H1 (cell line): ENCODE measurements at regions not wholly inside any gene's neighbourhood (a gene's known extent, or its start where the extent isn't known, plus 50 kb on each side); places are given as distances from the start of the nearest gene placed in this dataset.

Source experiments
- CTBP2 ChIP-seq: IDR thresholded peaks from 2 replicates; pipeline ENCODE4 v1.7.0; 2011; ENCODE audit warnings: borderline replicate concordance, mild to moderate bottlenecking, moderate library complexity, mixed read lengths, low read length; ENCODE audit not compliant: insufficient read depth, insufficient read length
- HDAC6 ChIP-seq: IDR thresholded peaks from one replicate; pipeline ENCODE4 v1.7.1; 2012; ENCODE audit warnings: low read depth, mild to moderate bottlenecking, inconsistent platforms, low read length, moderate library complexity
- PHF8 ChIP-seq: fragments of 200-600 bp; sonication (generic); conservative IDR thresholded peaks from 2 replicates; pipeline ENCODE4 v1.7.1; 2012; ENCODE audit warnings: low read depth, mild to moderate bottlenecking, inconsistent platforms, low read length, moderate library complexity
- POU5F1 ChIP-seq: IDR thresholded peaks from 2 replicates; pipeline ENCODE4 v1.6.1; 2011; ENCODE audit warnings: low read depth, mild to moderate bottlenecking, low read length, moderate library complexity
- SIRT6 ChIP-seq: IDR thresholded peaks from one replicate; pipeline ENCODE4 v1.7.1; 2012; ENCODE audit warnings: low read length, inconsistent platforms
- SIX5 ChIP-seq: IDR thresholded peaks from 2 replicates; pipeline ENCODE4 v1.6.1; 2011; ENCODE audit warnings: mild to moderate bottlenecking, low read depth, low read length
- SP2 ChIP-seq: IDR thresholded peaks from 2 replicates; pipeline ENCODE4 v1.6.1; 2012; ENCODE audit warnings: mild to moderate bottlenecking, low read length, inconsistent platforms
- TCF12 ChIP-seq: IDR thresholded peaks from 2 replicates; pipeline ENCODE4 v1.6.1; 2011; ENCODE audit warnings: low read depth, mild to moderate bottlenecking, low read length
- TF ChIP-seq, protein P1 (sequence below): fragments of 300-600 bp; sonication (generic); IDR thresholded peaks from 2 replicates; pipeline ENCODE4 v1.7.1; 2012; ENCODE audit warnings: low read length, moderate library complexity, mild to moderate bottlenecking, inconsistent platforms; ENCODE audit not compliant: insufficient replicate concordance

DNA sequence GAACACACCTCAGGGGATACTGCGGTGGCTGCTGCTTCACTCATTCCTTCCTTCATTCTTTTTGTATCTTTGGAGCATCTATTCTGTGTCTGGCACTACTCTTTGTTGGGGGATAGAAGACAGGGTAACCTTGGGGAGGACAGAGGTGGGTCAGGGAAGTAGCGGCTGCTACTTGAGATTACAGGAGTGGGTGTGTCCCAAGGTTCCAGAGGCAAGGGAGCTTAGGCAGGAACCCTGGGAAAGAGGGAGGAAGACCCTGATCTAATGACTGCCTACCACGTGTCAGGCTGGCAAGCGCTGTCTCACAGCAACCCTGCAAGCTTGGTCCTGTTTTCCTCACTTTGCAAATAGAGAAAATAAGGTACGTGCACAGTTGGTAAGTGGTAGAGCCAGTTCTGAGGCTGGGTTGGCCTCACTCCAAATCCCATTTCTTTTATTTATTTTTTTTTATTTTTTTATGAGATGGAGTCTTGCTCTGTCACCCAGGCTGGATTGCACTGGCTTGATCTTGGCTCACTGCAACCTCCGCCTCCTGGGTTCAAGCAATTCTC, 985.9 kb upstream of the ZNF722 start (continued):
- TF ChIP-seq, protein P1, sequence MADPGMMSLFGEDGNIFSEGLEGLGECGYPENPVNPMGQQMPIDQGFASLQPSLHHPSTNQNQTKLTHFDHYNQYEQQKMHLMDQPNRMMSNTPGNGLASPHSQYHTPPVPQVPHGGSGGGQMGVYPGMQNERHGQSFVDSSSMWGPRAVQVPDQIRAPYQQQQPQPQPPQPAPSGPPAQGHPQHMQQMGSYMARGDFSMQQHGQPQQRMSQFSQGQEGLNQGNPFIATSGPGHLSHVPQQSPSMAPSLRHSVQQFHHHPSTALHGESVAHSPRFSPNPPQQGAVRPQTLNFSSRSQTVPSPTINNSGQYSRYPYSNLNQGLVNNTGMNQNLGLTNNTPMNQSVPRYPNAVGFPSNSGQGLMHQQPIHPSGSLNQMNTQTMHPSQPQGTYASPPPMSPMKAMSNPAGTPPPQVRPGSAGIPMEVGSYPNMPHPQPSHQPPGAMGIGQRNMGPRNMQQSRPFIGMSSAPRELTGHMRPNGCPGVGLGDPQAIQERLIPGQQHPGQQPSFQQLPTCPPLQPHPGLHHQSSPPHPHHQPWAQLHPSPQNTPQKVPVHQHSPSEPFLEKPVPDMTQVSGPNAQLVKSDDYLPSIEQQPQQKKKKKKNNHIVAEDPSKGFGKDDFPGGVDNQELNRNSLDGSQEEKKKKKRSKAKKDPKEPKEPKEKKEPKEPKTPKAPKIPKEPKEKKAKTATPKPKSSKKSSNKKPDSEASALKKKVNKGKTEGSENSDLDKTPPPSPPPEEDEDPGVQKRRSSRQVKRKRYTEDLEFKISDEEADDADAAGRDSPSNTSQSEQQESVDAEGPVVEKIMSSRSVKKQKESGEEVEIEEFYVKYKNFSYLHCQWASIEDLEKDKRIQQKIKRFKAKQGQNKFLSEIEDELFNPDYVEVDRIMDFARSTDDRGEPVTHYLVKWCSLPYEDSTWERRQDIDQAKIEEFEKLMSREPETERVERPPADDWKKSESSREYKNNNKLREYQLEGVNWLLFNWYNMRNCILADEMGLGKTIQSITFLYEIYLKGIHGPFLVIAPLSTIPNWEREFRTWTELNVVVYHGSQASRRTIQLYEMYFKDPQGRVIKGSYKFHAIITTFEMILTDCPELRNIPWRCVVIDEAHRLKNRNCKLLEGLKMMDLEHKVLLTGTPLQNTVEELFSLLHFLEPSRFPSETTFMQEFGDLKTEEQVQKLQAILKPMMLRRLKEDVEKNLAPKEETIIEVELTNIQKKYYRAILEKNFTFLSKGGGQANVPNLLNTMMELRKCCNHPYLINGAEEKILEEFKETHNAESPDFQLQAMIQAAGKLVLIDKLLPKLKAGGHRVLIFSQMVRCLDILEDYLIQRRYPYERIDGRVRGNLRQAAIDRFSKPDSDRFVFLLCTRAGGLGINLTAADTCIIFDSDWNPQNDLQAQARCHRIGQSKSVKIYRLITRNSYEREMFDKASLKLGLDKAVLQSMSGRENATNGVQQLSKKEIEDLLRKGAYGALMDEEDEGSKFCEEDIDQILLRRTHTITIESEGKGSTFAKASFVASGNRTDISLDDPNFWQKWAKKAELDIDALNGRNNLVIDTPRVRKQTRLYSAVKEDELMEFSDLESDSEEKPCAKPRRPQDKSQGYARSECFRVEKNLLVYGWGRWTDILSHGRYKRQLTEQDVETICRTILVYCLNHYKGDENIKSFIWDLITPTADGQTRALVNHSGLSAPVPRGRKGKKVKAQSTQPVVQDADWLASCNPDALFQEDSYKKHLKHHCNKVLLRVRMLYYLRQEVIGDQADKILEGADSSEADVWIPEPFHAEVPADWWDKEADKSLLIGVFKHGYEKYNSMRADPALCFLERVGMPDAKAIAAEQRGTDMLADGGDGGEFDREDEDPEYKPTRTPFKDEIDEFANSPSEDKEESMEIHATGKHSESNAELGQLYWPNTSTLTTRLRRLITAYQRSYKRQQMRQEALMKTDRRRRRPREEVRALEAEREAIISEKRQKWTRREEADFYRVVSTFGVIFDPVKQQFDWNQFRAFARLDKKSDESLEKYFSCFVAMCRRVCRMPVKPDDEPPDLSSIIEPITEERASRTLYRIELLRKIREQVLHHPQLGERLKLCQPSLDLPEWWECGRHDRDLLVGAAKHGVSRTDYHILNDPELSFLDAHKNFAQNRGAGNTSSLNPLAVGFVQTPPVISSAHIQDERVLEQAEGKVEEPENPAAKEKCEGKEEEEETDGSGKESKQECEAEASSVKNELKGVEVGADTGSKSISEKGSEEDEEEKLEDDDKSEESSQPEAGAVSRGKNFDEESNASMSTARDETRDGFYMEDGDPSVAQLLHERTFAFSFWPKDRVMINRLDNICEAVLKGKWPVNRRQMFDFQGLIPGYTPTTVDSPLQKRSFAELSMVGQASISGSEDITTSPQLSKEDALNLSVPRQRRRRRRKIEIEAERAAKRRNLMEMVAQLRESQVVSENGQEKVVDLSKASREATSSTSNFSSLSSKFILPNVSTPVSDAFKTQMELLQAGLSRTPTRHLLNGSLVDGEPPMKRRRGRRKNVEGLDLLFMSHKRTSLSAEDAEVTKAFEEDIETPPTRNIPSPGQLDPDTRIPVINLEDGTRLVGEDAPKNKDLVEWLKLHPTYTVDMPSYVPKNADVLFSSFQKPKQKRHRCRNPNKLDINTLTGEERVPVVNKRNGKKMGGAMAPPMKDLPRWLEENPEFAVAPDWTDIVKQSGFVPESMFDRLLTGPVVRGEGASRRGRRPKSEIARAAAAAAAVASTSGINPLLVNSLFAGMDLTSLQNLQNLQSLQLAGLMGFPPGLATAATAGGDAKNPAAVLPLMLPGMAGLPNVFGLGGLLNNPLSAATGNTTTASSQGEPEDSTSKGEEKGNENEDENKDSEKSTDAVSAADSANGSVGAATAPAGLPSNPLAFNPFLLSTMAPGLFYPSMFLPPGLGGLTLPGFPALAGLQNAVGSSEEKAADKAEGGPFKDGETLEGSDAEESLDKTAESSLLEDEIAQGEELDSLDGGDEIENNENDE: no peak
- TF ChIP-seq POU5F1 (no peak), SIRT6 (no peak), CTBP2 (no peak), TCF12 (no peak), SIX5 (no peak), SP2 (no peak), PHF8 (no peak), HDAC6 (no peak)
